Ovary (tissue), 7 donors: ENCODE measurements at regions not wholly inside any gene's neighbourhood (a gene's known extent, or its start where the extent isn't known, plus 50 kb on each side); places are given as distances from the start of the nearest gene placed in this dataset.
"Not testable (repeated sequence)": the region's sequence is repeated elsewhere in the genome, so short reads cannot be mapped to it uniquely, and the experiment has no call there.

ENCODE experiments used
- DNase-seq, 5 donors: peaks; one replicate each; pipeline ENCODE4 v3.0.0-alpha.2; 2019 to 2020
- H3K27ac ChIP-seq, 2 donors: fragments of 200-600 bp; one replicate each; pipeline versions ENCODE4 v1.5.1 to v1.8.0; 2019 to 2022
- H3K27me3 ChIP-seq: fragments of 200-600 bp; one replicate; pipeline ENCODE4 v1.8.0; 2022
- H3K36me3 ChIP-seq: fragments of 200-600 bp; sonication (generic); one replicate; pipeline ENCODE4 v1.5.1; 2019
- H3K4me1 ChIP-seq: one replicate; pipeline ENCODE4 v1.8.1; 2013; ENCODE audit warnings: mild to moderate bottlenecking, moderate library complexity; ENCODE audit not compliant: insufficient read depth
- H3K4me3 ChIP-seq: fragments of 200-600 bp; sonication (generic); one replicate; pipeline ENCODE4 v1.5.1; 2017
- H3K9me3 ChIP-seq, 2 donors: fragments of 200-600 bp in 1 of 2; sonication (generic) in 1 of 2; one replicate each; pipeline versions ENCODE4 v1.5.1 to v1.8.1; 2013 to 2019; ENCODE audit warnings: mild to moderate bottlenecking in 1 of 2, moderate library complexity in 1 of 2
- EP300 ChIP-seq: sonication (generic); formaldehyde crosslinking; IDR thresholded peaks from one replicate; pipeline ENCODE4 v1.6.1; 2017; ENCODE audit warnings: antibody characterized with exemption
- POLR2A ChIP-seq: fragments of 450-650 bp; IDR thresholded peaks from one replicate; pipeline ENCODE4 v1.6.1; 2017; ENCODE audit warnings: antibody characterized with exemption, mild to moderate bottlenecking, moderate library complexity
- WGBS, 3 donors: extraction: QIAGEN DNeasy Blood & Tissue Kit in 1 of 3; methylation state at CpG; one replicate each; pipeline versions ENCODE4 v1.1.5 to v1.1.7; 2013 to 2017; 5-methylcytosine and 5-hydroxymethylcytosine counted together
- intact Hi-C, 4 donors: fragments of 100-400 bp; cut with DNase I; formaldehyde crosslinking; loops; one replicate each; pipeline versions ENCODE4 v1.11.0 to v1.15.1; 2022 to 2023
- TF ChIP-seq, protein P1 (sequence below), 3 donors: fragments of 450-650 bp in 2 of 3; fragments of 200-600 bp in 1 of 3; IDR thresholded peaks; one replicate each; pipeline versions ENCODE4 v1.5.1 to v1.8.0; 2016 to 2022; ENCODE audit warnings: antibody characterized with exemption in 3 of 3, mild to moderate bottlenecking in 1 of 3
- donor health status: DM: no; HTN: no; CAD: no; lungs with moderate emphysema.
- donor health status: DM: no; HTN: no; CAD: no.
- donor health status: Bipolar disorder and iron deficiency.
- donor health status: DM: no; HTN: no; CAD: no.
- donor health status: DM: yes; HTN: yes; CAD: no.

GRCh38 chrX:40987413-40987812 lies 97.8 kb upstream of the USP9X start:
- Histone ChIP-seq H3K9me3 (no peaks in the 10 kb centered on the region), H3K27ac (no peak overlapping the region), H3K36me3 (no peaks in the 10 kb centered on the region), H3K27me3 (no peaks in the 10 kb centered on the region), H3K4me1 (no peaks in the 10 kb centered on the region), H3K4me3 (no peak overlapping the region)
- DNase-seq, result no peak
- intact Hi-C loops, result no loop called here
- 56 to 63% (median 59%) methylated on average over 2 of the region's 2 CpGs for WGBS, 3 donors
- TF ChIP-seq, protein P1, sequence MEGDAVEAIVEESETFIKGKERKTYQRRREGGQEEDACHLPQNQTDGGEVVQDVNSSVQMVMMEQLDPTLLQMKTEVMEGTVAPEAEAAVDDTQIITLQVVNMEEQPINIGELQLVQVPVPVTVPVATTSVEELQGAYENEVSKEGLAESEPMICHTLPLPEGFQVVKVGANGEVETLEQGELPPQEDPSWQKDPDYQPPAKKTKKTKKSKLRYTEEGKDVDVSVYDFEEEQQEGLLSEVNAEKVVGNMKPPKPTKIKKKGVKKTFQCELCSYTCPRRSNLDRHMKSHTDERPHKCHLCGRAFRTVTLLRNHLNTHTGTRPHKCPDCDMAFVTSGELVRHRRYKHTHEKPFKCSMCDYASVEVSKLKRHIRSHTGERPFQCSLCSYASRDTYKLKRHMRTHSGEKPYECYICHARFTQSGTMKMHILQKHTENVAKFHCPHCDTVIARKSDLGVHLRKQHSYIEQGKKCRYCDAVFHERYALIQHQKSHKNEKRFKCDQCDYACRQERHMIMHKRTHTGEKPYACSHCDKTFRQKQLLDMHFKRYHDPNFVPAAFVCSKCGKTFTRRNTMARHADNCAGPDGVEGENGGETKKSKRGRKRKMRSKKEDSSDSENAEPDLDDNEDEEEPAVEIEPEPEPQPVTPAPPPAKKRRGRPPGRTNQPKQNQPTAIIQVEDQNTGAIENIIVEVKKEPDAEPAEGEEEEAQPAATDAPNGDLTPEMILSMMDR (IDR thresholded peaks at IDR 0.05), result no peak
- no peak for TF ChIP-seq EP300
- no peak for TF ChIP-seq POLR2A

DNA sequence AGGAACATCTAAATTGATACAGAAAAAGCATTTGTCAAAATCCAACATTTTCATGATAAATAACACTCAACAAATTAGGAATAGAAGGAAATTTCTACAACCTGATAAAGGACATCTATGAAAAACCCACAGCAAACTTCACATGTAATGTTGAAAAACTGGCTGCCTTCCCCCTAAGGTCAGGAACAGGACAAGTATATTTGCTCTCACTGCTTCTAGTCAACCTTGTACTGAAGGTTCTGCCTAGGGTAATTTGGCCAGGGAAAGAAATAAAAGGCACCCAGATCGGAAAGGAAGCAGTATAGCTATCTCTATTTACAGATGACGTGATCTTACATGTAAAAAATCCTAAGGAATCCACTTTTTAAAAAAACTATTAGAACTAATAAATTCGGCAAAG lies 97.1 kb upstream of the USP9X start:
- intact Hi-C loops, result no loop called here
- H3K4me1 ChIP-seq, result no peaks in the 10 kb centered on the region
- 72 to 84% (median 81%) methylated on average over 3 of the region's 3 CpGs for WGBS, 3 donors
- no peaks in the 10 kb centered on the region for H3K9me3 ChIP-seq
- H3K27me3 ChIP-seq, result no peaks in the 10 kb centered on the region
- TF ChIP-seq, protein P1 (IDR thresholded peaks at IDR 0.05), result no peak
- no peak for TF ChIP-seq POLR2A
- H3K36me3 ChIP-seq, result no peaks in the 10 kb centered on the region
- no peak overlapping the region for H3K27ac ChIP-seq
- H3K4me3 ChIP-seq, result no peak overlapping the region
- DNase-seq, result no peak

DNA sequence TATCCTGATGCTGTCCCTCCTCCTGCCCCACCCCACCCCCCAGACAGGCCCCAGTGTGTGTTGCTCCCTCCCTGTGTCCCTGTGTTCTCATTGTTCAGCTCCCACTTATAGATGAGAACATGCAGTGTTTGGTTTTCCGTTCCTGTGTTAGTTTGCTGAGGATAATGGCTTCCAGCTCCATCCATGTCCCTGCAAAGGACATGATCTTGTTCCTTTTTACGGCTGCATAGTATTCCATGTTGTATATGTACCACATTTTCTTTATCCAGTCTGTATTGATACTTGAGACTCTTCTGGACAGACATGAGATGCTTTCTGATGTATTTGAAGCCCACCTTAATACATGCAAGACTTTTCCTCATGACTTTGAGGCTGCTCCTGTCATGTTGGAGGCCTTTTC lies 91.8 kb upstream of the USP9X start:
- H3K4me1 ChIP-seq, H3K36me3 ChIP-seq, H3K9me3 ChIP-seq, DNase-seq, H3K27ac ChIP-seq, H3K4me3 ChIP-seq, H3K27me3 ChIP-seq: not testable (repeated sequence)
- WGBS, 3 donors, result 81 to 94% (median 88%) methylated on average over 2 of the region's 2 CpGs
- intact Hi-C loops, result loop anchor here in 1 of 4 donors (2.0 kb wide), 1 partner anchor 75 kb away; no protein-coding TSS in a partner anchor

DNA sequence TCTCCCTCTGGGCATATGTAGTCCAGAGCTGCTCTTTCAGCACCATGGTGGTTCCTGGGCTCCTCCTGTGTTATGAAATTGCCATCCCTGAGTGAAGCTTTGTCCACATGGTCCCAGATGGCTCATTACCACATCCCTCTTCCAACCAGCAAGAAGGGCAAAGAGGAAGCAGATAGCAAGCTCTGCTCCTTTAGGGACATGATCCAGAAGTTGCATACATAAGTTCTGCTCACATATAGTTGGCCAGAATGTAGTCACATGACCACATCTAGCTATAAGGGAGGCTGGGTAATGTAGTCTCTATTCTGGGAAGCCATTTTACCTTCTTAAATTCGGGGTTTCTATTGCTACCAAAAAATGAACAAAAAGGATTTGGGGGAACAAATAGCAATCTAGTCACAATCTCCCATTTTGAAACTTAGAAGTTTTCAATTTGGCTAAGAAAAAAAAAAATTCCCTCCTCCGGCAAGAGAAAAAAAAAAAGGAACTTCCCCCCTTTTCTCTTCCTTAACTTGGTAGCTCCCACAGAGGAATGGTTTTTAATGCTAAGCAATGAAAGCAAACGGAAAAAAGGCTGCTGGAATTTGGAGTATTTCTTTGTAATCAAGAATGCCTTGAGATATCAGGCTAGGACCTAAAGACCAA lies 88.2 kb upstream of the USP9X start:
- DNase-seq, result no peak
- intact Hi-C loops, result no loop called here
- no peak overlapping the region for H3K27ac ChIP-seq
- TF ChIP-seq, protein P1 (IDR thresholded peaks at IDR 0.05), result no peak
- TF ChIP-seq EP300 (no peak), POLR2A (no peak)
- H3K9me3 ChIP-seq, result no peaks in the 10 kb centered on the region
- no peaks in the 10 kb centered on the region for H3K27me3 ChIP-seq
- H3K4me1 ChIP-seq, result no peaks in the 10 kb centered on the region
- no peak overlapping the region for H3K4me3 ChIP-seq
- no peaks in the 10 kb centered on the region for H3K36me3 ChIP-seq
- WGBS, 3 donors, result 12 to 16% (median 13%) methylated on average over 3 of the region's 3 CpGs

DNA sequence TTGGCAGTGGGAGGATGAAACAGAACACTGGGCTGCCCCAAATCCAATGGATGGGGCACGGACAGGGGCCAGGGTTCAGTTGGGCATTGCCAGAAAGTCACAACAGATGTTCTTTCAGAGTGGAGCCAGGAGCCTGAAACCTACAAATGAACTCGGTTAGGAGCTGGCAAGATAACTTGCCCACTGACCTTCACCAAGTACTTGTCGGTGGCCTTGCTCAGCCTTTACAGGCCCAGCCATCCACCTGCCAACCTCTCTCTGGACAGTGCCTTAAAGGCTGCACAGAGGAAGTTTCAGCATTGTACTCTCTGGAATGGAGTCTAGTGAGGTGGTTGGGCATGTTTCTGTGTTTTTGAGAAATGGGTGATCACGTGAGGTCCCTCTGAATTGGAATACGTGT lies 87.1 kb upstream of the USP9X start:
- WGBS, 3 donors, result 65 to 85% (median 66%) methylated on average over 5 of the region's 5 CpGs
- DNase-seq, result no peak
- no peaks in the 10 kb centered on the region for H3K36me3 ChIP-seq
- no peak overlapping the region for H3K4me3 ChIP-seq
- H3K4me1 ChIP-seq, result no peaks in the 10 kb centered on the region
- H3K27ac ChIP-seq, result no peak overlapping the region
- intact Hi-C loops, result no loop called here
- no peaks in the 10 kb centered on the region for H3K27me3 ChIP-seq
- H3K9me3 ChIP-seq, result no peaks in the 10 kb centered on the region
- TF ChIP-seq POLR2A (no peak), EP300 (no peak)
- TF ChIP-seq, protein P1 (IDR thresholded peaks at IDR 0.05), result no peak
